Cardiac fibroblast (primary cell): ENCODE measurements at regions not wholly inside any gene's neighbourhood (a gene's known extent, or its start where the extent isn't known, plus 50 kb on each side); places are given as distances from the start of the nearest gene placed in this dataset.

Experiments
- DNase-seq, 2 donors: peaks; one replicate each; pipeline versions ENCODE4 v3.0.0 to v3.0.0-alpha.2; 2010; ENCODE audit warnings: low read depth in 2 of 2
- H3K4me3 ChIP-seq, 2 donors: replicated peaks in 1 of 2; 1 replicate in 1 of 2; 2 replicates in 1 of 2; pipeline ENCODE4 v1.5.1; 2011; ENCODE audit warnings: low read depth in 2 of 2, low read length in 2 of 2, mild to moderate bottlenecking in 2 of 2, moderate library complexity in 1 of 2
- TF ChIP-seq, protein P1 (sequence below): IDR thresholded peaks from one replicate; pipeline ENCODE4 v1.5.1; 2011; ENCODE audit warnings: low read depth, mild to moderate bottlenecking, low read length, inconsistent platforms

DNA sequence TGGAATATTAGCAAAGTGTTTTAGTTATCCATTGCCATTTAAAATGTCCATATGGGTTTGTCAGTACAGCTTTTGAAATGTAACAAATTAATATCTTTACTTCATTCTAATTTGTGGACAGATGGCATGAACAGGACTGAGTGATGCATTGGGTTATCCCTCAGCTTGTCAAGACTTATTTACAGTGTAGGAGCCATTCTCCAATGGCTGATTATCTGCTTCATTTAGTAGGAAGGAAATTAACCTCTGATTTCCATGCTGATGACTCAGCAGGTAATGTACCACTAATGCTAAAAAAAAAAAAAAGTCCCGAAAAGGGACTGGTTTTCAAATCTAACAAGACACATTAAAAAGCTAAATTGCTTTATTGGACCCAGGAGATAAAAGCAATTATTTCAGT lies 1149.0 kb upstream of the USP15 start:
- no peak overlapping the region for H3K4me3 ChIP-seq
- no peak for DNase-seq
- TF ChIP-seq, protein P1, sequence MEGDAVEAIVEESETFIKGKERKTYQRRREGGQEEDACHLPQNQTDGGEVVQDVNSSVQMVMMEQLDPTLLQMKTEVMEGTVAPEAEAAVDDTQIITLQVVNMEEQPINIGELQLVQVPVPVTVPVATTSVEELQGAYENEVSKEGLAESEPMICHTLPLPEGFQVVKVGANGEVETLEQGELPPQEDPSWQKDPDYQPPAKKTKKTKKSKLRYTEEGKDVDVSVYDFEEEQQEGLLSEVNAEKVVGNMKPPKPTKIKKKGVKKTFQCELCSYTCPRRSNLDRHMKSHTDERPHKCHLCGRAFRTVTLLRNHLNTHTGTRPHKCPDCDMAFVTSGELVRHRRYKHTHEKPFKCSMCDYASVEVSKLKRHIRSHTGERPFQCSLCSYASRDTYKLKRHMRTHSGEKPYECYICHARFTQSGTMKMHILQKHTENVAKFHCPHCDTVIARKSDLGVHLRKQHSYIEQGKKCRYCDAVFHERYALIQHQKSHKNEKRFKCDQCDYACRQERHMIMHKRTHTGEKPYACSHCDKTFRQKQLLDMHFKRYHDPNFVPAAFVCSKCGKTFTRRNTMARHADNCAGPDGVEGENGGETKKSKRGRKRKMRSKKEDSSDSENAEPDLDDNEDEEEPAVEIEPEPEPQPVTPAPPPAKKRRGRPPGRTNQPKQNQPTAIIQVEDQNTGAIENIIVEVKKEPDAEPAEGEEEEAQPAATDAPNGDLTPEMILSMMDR: no peak

DNA sequence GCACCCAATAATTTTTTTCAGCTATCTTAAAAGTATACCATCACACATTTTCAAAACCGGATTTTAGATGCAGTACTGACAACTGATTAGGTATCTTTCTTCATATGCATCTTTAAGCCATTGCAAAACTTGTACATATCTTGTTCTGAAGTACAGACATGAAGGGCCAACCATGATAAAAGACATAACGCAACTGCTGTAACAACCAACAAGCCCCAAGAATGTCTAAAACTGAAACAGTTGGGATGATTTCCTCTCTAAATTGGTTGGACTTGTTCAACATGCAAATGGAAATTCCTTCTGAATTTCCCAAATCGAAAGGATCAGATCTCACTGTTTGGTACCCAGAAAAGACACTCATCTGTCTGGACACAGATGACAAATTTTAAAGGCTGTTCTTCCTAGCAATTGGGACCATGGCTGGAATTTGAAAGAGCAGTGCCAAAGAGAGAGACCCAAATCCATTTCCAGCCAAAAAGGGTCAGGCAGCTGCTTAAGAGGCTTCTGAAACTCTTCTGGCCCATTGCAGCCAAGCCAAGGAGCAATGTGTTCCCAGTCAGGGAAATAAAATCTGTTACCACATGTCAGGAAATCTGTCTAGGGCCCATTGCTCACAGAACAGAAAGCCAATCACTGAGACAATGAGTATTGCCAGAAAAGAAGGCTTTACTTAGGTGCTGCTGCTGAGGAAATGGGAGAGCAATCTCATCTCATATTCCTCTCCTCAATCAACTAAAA lies 1122.4 kb upstream of the USP15 start:
- DNase-seq: no peak
- no peak overlapping the region for H3K4me3 ChIP-seq
- TF ChIP-seq, protein P1: no peak

DNA sequence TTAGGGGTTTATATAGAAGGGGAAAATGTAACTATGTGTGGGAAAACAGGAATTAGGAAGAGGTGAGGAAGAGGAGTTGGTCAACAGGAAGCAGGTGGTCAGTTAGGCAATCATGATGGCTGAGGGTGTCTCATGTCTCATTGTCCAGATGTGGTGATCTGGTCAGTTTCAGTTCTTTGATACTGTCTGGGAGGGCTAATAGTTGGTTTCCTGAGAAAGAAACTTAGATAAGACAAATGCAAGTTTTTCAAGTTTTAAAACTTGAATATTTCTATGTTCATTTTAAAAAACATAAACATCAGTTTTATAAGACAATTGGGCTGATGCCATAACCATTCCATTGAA lies 1121.8 kb upstream of the USP15 start:
- TF ChIP-seq, protein P1: no peak
- no peak for DNase-seq
- H3K4me3 ChIP-seq: no peak overlapping the region

DNA sequence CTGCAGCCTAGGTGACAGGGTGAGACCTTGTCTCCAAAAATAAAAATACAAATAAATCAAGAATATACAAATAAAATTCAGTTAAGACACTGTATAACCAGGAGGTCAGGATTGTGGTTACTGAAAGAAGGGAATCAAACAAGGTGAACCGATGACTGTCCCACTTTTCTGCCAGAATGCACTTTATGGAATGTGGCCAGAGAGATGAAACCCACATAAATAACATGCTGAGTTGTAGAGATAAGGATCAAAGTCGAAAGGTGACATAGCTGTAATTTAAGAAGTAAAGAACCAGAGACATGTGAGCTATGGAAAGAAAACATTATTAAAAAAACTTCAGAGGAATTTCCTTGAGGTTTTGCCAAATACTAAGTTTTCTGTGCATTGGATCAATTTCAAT lies 1098.2 kb upstream of the USP15 start:
- H3K4me3 ChIP-seq: no peak overlapping the region
- DNase-seq: no peak
- TF ChIP-seq, protein P1: no peak

DNA sequence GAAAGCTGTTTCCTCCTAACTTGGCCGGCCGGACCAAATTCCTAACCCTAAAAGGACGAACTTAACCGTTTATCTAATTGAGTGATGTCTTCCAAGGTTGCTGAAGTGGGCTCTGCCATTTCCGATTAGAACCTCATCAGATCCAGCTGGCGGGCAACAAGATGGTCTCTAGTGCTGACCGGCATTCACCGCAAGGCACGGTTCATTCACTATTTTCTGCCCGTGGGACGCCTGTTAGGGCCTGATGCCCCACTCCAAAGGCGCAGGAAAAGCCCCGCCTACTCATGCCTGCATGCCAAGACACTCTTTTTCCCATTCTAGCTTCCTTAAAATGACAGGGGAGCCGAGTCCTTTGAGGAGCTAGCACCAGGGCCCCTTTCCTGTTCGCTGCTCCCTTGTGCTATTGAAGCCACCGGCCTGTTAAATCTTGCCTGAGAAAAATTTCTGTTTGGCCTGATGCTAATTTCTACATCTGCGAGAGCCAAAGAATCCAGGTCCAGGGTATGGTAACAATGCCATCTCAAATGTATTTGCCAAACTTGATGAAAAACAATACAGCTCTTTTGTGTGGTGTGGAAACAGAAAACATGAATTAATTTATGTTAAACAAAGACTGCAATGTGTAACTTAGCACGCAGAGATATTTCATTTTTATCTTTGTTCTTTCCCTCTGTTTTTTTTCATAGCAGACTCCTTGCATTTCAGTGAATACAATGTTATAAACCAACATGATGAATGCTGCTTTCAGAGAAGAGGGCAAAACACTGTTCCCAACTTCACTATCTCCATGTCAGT lies 1071.2 kb upstream of the USP15 start:
- no peak overlapping the region for H3K4me3 ChIP-seq
- DNase-seq: no peak
- TF ChIP-seq, protein P1: no peak

DNA sequence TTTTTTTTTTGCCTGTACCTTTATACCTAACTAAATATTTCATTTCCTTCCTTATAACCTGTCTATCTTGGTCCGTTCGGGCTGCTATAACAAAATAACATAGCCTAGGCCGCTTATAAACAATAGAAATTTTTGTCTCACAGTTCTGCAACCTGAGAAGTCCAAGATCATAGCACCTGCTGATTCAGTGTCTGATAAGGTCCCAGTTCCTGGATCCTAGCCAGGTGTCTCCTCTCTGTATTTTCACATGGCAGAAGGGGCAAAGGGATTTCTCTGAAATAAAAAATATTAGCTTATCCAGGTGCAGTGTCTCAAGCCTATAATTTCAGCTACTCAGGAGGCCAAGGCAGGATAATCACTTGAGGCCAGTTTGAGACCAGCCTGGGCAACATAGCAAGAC lies 1046.6 kb upstream of the USP15 start:
- TF ChIP-seq, protein P1: no peak
- no peak for DNase-seq
- no peak overlapping the region for H3K4me3 ChIP-seq
